Breast epithelium (tissue), 4 donors: ENCODE measurements at regions not wholly inside any gene's neighbourhood (a gene's known extent, or its start where the extent isn't known, plus 50 kb on each side); places are given as distances from the start of the nearest gene placed in this dataset.

Experiments used
- DNase-seq, 2 donors: peaks; one replicate each; pipeline ENCODE4 v3.0.0-alpha.2; 2019; ENCODE audit warnings: low spot score in 2 of 2
- H3K27ac ChIP-seq, 2 donors: fragments of 200-600 bp; sonication (generic) in 1 of 2; one replicate each; pipeline ENCODE4 v1.5.1; 2016 to 2019; ENCODE audit warnings: mild to moderate bottlenecking in 1 of 2
- H3K27me3 ChIP-seq, 2 donors: fragments of 200-600 bp; sonication (generic) in 1 of 2; one replicate each; pipeline versions ENCODE4 v1.5.1 to v1.6.0; 2017 to 2019; ENCODE audit warnings: control low read depth in 1 of 2, mild to moderate bottlenecking in 1 of 2
- H3K36me3 ChIP-seq: fragments of 200-600 bp; one replicate; pipeline ENCODE4 v1.5.1; 2019
- H3K4me1 ChIP-seq, 2 donors: fragments of 200-600 bp; sonication (generic); one replicate each; pipeline ENCODE4 v1.5.1; 2016 to 2019; ENCODE audit warnings: control low read depth in 1 of 2
- H3K4me3 ChIP-seq, 3 donors: fragments of 200-600 bp; sonication (generic); 1 replicate in 2 of 3; 2 replicates in 1 of 3; pipeline ENCODE4 v1.5.1; 2016 to 2019; ENCODE audit warnings: mild to moderate bottlenecking in 3 of 3, moderate library complexity in 2 of 3
- H3K9me3 ChIP-seq, 2 donors: fragments of 200-600 bp; sonication (generic) in 1 of 2; one replicate each; pipeline ENCODE4 v1.5.1; 2016 to 2019; ENCODE audit warnings: control low read depth in 1 of 2
- CTCF ChIP-seq, 3 donors: fragments of 450-650 bp; IDR thresholded peaks; one replicate each; pipeline ENCODE4 v1.5.1; 2016 to 2017; ENCODE audit warnings: antibody characterized with exemption in 3 of 3, mild to moderate bottlenecking in 3 of 3, moderate library complexity in 3 of 3
- POLR2A ChIP-seq: fragments of 450-650 bp; IDR thresholded peaks from one replicate; pipeline ENCODE4 v1.6.1; 2016; ENCODE audit warnings: antibody characterized with exemption, mild to moderate bottlenecking, moderate library complexity
- POLR2AphosphoS5 ChIP-seq, 3 donors: sonication (generic); formaldehyde crosslinking; IDR thresholded peaks; one replicate each; pipeline ENCODE4 v1.6.1; 2017; ENCODE audit warnings: antibody characterized with exemption in 3 of 3
- intact Hi-C: fragments of 100-400 bp; cut with DNase I; formaldehyde crosslinking; loops from one replicate; pipeline ENCODE4 v1.15.1; 2023; ENCODE audit warnings: low total_unique reads

- Histone ChIP-seq H3K27me3 (no peaks in the 10 kb centered on the region), H3K27ac (no peak overlapping the region), H3K4me1 (no peaks in the 10 kb centered on the region), H3K36me3 (no peaks in the 10 kb centered on the region), H3K4me3 (no peak overlapping the region), H3K9me3 (no peaks in the 10 kb centered on the region)
- no peak for DNase-seq
- no peak for TF ChIP-seq CTCF (IDR thresholded peaks at IDR 0.05)
- intact Hi-C loops = no loop called here
Observed at GRCh38 chr2:18934886-18935285, 345.5 kb upstream of the NT5C1B start.

DNA sequence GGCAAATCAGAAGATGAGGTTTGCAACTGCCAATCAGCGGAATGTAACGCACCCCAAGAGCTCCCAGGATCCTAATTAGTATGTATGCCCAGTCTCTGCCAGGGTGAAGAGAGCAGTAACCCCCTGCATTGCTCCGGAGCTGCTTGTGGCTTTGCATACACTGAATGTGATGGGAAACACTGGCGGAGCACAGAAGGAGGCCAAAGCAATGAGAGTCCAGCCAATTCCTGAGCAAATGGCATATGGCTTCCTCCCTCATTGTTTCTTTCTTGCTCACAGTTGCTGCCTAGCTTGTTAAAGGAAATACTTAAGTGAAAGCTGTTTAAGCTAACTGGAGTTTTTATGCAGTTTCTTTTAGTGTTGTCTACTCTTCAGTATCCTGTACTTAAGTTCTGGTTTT, 343.5 kb upstream of the NT5C1B start:
- intact Hi-C loops = no loop called here
- Histone ChIP-seq H3K4me3 (no peak overlapping the region), H3K4me1 (no peaks in the 10 kb centered on the region), H3K9me3 (no peaks in the 10 kb centered on the region), H3K27ac (no peak overlapping the region), H3K36me3 (no peaks in the 10 kb centered on the region), H3K27me3 (no peaks in the 10 kb centered on the region)
- no peak for DNase-seq
- no peak for TF ChIP-seq CTCF (IDR thresholded peaks at IDR 0.05)
- TF ChIP-seq POLR2AphosphoS5 (IDR thresholded peaks at IDR 0.05) = no peak
- TF ChIP-seq POLR2A = no peak

- no peak overlapping the region for H3K4me3 ChIP-seq
- H3K9me3 ChIP-seq = no peaks in the 10 kb centered on the region
- TF ChIP-seq POLR2AphosphoS5 (IDR thresholded peaks at IDR 0.05) (no peak), POLR2A (no peak)
- intact Hi-C loops = no loop called here
- no peaks in the 10 kb centered on the region for H3K4me1 ChIP-seq
- no peak overlapping the region for H3K27ac ChIP-seq
- no peaks in the 10 kb centered on the region for H3K27me3 ChIP-seq
- H3K36me3 ChIP-seq = no peaks in the 10 kb centered on the region
- no peak for DNase-seq
Observed at GRCh38 chr2:18930971-18931370, 341.6 kb upstream of the NT5C1B start.

DNA sequence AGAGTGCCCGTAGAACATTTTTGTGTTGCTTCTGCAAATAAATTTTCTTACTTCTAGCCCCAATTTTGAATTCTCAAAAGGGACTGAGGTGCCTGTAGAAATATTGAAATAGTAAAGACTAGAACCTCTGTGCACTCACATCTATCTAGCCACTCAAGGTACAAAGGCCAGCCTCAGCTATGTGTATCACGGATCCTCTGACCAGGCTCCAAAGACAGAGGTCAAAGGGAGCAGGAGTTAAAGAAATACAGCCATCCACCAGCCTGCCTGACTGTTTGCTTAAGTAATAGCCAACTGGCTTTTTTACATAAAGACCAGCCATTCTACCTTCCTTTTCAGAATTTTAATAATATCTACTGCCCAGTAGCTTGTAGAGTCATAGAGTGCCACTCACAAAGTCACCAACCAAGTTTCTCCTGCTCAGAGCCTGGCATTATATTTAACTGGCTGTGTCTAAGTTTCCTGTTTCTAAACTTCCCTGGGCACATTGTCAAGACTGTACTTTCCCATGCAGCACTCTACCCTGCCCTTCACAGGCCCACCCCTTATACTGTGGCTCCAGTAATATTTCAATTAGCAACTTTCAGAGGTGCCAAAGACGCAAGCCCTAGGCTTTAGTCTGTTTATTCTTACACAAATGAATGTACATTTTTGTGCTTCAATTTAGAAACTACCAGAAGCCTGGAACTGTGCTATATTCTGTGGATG, 338.3 kb upstream of the NT5C1B start:
- intact Hi-C loops = no loop called here
- Histone ChIP-seq H3K36me3 (no peaks in the 10 kb centered on the region), H3K4me1 (no peaks in the 10 kb centered on the region), H3K27ac (no peak overlapping the region), H3K9me3 (no peaks in the 10 kb centered on the region), H3K27me3 (no peaks in the 10 kb centered on the region), H3K4me3 (no peak overlapping the region)
- TF ChIP-seq POLR2AphosphoS5 (IDR thresholded peaks at IDR 0.05) (no peak), CTCF (IDR thresholded peaks at IDR 0.05) (no peak), POLR2A (no peak)
- no peak for DNase-seq

DNA sequence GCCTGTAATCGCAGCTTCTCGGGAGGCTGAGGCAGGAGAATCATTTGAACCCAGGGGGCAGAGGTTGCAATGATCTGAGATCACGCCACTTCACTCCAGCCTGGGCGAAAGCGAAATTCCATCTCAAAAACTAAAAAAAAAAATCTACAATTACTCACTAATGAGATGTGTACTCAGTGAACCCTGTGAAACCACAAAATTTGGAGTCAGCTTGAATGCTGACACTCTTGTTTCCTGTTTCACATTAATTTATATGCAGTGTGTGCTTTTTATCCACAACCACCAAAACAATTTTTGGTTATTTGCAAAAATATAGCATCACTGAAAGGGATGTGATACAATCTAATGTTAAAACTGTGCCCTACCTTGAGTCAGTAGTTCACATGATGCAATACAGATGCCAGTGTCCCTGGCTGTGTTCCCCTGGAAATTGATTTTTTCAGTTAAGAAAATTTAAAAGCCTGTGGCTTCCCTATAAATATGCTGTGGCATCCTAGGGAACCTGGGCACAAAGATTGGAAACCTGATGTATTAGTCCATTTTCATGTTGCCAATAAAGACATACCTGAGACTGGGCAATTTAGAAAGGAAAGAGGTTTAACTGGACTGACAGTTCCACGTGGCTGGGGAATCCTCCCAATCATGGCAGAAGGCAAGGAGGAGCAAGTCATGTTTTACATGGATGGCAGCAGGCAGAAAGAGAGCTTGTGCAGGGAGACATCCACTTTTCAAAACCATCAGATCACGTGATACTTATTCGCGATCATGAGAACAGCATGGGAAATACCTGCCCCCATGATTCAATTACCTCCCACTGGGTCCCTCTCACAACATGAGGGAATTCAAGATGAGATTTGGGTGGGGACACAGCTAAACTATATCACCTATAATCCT, 337.5 kb upstream of the NT5C1B start:
- intact Hi-C loops = no loop called here
- Histone ChIP-seq H3K4me1 (no peaks in the 10 kb centered on the region), H3K27me3 (no peaks in the 10 kb centered on the region), H3K36me3 (no peaks in the 10 kb centered on the region), H3K4me3 (no peak overlapping the region), H3K27ac (no peak overlapping the region), H3K9me3 (no peaks in the 10 kb centered on the region)
- no peak for DNase-seq
- no peak for TF ChIP-seq POLR2A
- no peak for TF ChIP-seq CTCF (IDR thresholded peaks at IDR 0.05)
- TF ChIP-seq POLR2AphosphoS5 (IDR thresholded peaks at IDR 0.05) = no peak
